ENCODE measurements at regions not wholly inside any gene's neighbourhood (a gene's known extent, or its start where the extent isn't known, plus 50 kb on each side); places are given as distances from the start of the nearest gene placed in this dataset.

GRCh38 chr6:87929843-87930288 lies 117.8 kb upstream of the SPACA1 start (continued):
- no peak for TF ChIP-seq LRRFIP1 (CRISPR knock-in tag; conservative IDR thresholded peaks at IDR 0.05)
- TF ChIP-seq ZNF792 (CRISPR knock-in tag; IDR thresholded peaks at IDR 0.05): 0 out of 2 replicates have a peak, but pooled peaks have one; percentile 53
- no peak for TF ChIP-seq ARHGAP35 (CRISPR knock-in tag; IDR thresholded peaks at IDR 0.05; ENCODE audit: borderline replicate concordance)
- TF ChIP-seq ZBED4 (CRISPR knock-in tag; IDR thresholded peaks at IDR 0.05; ENCODE audit: borderline replicate concordance): 0 out of 2 replicates have a peak, but pooled peaks have one; percentile 46
- TF ChIP-seq ZFP82 (CRISPR knock-in tag; IDR thresholded peaks at IDR 0.05; ENCODE audit: borderline replicate concordance): no peak
- TF ChIP-seq PAX8 (CRISPR knock-in tag; IDR thresholded peaks at IDR 0.05; ENCODE audit: borderline replicate concordance): no peak
- no peak for TF ChIP-seq MTERF4 (CRISPR knock-in tag; IDR thresholded peaks at IDR 0.05)
- TF ChIP-seq ZNF800 (CRISPR knock-in tag; IDR thresholded peaks at IDR 0.05): no peak
- TF ChIP-seq MLX (CRISPR knock-in tag; IDR thresholded peaks at IDR 0.05): no peak
- no peak for TF ChIP-seq ZFP1 (CRISPR knock-in tag; IDR thresholded peaks at IDR 0.05)
- no peak for TF ChIP-seq ZNF513 (CRISPR knock-in tag; conservative IDR thresholded peaks at IDR 0.05)
- no peak for TF ChIP-seq ZNF468 (CRISPR knock-in tag; IDR thresholded peaks at IDR 0.05)
- no peak for TF ChIP-seq YY1 (IDR thresholded peaks at IDR 0.05; ENCODE audit: insufficient read depth, insufficient replicate concordance, low read depth, low read length)
- no peak for TF ChIP-seq ARID2 (CRISPR knock-in tag; IDR thresholded peaks at IDR 0.05; ENCODE audit: borderline replicate concordance)
- TF ChIP-seq FOXO1 (CRISPR knock-in tag; IDR thresholded peaks at IDR 0.05): peak; percentile 54; the same call in 1 of the 2 replicates
- TF ChIP-seq ISL2 (CRISPR knock-in tag; IDR thresholded peaks at IDR 0.05): peak; percentile 18; the same call in 1 of the 2 replicates
- 0 out of 2 replicates have a peak, but pooled peaks have one; percentile 22 for TF ChIP-seq BCL6 (CRISPR knock-in tag; IDR thresholded peaks at IDR 0.05)
- 0 out of 2 replicates have a peak, but pooled peaks have one; percentile 64 for TF ChIP-seq MIER2 (CRISPR knock-in tag; IDR thresholded peaks at IDR 0.05)
- no peak for TF ChIP-seq NR3C1 (CRISPR knock-in tag; IDR thresholded peaks at IDR 0.05)
- TF ChIP-seq ZFY (CRISPR knock-in tag; IDR thresholded peaks at IDR 0.05): peak; percentile 32; the same call in 1 of the 2 replicates
